Esophagus muscularis mucosa (tissue), 4 donors: ENCODE measurements at regions not wholly inside any gene's neighbourhood (a gene's known extent, or its start where the extent isn't known, plus 50 kb on each side); places are given as distances from the start of the nearest gene placed in this dataset.

Experiments used
- DNase-seq: peaks from one replicate; pipeline ENCODE4 v3.0.0-alpha.2; 2017; ENCODE audit errors: extremely low spot score
- H3K27ac ChIP-seq, 4 donors: fragments of 200-600 bp; sonication (generic); replicated peaks in 1 of 4; 1 replicate in 3 of 4; 2 replicates in 1 of 4; pipeline ENCODE4 v1.5.1; 2016 to 2019; ENCODE audit warnings: mild to moderate bottlenecking in 1 of 4
- H3K27me3 ChIP-seq, 4 donors: fragments of 200-600 bp; sonication (generic); one replicate each; pipeline versions ENCODE4 v1.5.1 to v1.6.0; 2016 to 2019
- H3K36me3 ChIP-seq, 4 donors: fragments of 200-600 bp; sonication (generic); one replicate each; pipeline ENCODE4 v1.5.1; 2016 to 2019
- H3K4me1 ChIP-seq, 4 donors: fragments of 200-600 bp; sonication (generic); one replicate each; pipeline ENCODE4 v1.5.1; 2016 to 2019
- H3K4me3 ChIP-seq, 4 donors: fragments of 200-600 bp; sonication (generic); 1 replicate in 2 of 4; 2 replicates in 2 of 4; pipeline ENCODE4 v1.5.1; 2016 to 2019; ENCODE audit warnings: mild to moderate bottlenecking in 4 of 4, moderate library complexity in 1 of 4
- H3K9me3 ChIP-seq, 4 donors: fragments of 200-600 bp; sonication (generic); 1 replicate in 3 of 4; 2 replicates in 1 of 4; pipeline ENCODE4 v1.5.1; 2016 to 2019
- EP300 ChIP-seq: sonication (generic); formaldehyde crosslinking; IDR thresholded peaks from one replicate; pipeline ENCODE4 v1.6.1; 2017; ENCODE audit warnings: antibody characterized with exemption
- POLR2A ChIP-seq: fragments of 450-650 bp; IDR thresholded peaks from one replicate; pipeline ENCODE4 v1.6.1; 2017; ENCODE audit warnings: antibody characterized with exemption, moderate library complexity, mild to moderate bottlenecking, low read depth
- POLR2AphosphoS5 ChIP-seq, 2 donors: sonication (generic); formaldehyde crosslinking; IDR thresholded peaks; one replicate each; pipeline ENCODE4 v1.6.1; 2017; ENCODE audit warnings: antibody characterized with exemption in 2 of 2
- WGBS: methylation state at CpG from one replicate; pipeline ENCODE4 v1.1.5; 2018; 5-methylcytosine and 5-hydroxymethylcytosine counted together
- intact Hi-C: fragments of 100-400 bp; cut with DNase I; formaldehyde crosslinking; loops from one replicate; pipeline ENCODE4 v1.15.1; 2023
- TF ChIP-seq, protein P1 (sequence below), 3 experiments: fragments of 200-600 bp in 2 of 3; fragments of 450-650 bp in 1 of 3; sonication (generic) in 2 of 3; IDR thresholded peaks; one replicate each; pipeline ENCODE4 v1.5.1; 2017 to 2019; ENCODE audit warnings: antibody characterized with exemption in 3 of 3, mild to moderate bottlenecking in 2 of 3, moderate library complexity in 1 of 3

GRCh38 chr12:4216187-4216927 lies 57.2 kb upstream of the CCND2 start:
- Histone ChIP-seq H3K27ac (no peak overlapping the region), H3K4me3 (no peak overlapping the region), H3K4me1 (no peaks in the 10 kb centered on the region), H3K9me3 (no peaks in the 10 kb centered on the region), H3K36me3 (no peaks in the 10 kb centered on the region), H3K27me3 (peaks cover 0 to 9% (median 0%) of the 10 kb centered on the region in 4 donors)
- intact Hi-C loops = no loop called here
- WGBS = 66% methylated on average over 5 of the region's 5 CpGs
- DNase-seq = peak; percentile 14
- TF ChIP-seq POLR2AphosphoS5 (IDR thresholded peaks at IDR 0.05) = no peak
- no peak for TF ChIP-seq POLR2A
- TF ChIP-seq, protein P1, sequence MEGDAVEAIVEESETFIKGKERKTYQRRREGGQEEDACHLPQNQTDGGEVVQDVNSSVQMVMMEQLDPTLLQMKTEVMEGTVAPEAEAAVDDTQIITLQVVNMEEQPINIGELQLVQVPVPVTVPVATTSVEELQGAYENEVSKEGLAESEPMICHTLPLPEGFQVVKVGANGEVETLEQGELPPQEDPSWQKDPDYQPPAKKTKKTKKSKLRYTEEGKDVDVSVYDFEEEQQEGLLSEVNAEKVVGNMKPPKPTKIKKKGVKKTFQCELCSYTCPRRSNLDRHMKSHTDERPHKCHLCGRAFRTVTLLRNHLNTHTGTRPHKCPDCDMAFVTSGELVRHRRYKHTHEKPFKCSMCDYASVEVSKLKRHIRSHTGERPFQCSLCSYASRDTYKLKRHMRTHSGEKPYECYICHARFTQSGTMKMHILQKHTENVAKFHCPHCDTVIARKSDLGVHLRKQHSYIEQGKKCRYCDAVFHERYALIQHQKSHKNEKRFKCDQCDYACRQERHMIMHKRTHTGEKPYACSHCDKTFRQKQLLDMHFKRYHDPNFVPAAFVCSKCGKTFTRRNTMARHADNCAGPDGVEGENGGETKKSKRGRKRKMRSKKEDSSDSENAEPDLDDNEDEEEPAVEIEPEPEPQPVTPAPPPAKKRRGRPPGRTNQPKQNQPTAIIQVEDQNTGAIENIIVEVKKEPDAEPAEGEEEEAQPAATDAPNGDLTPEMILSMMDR (IDR thresholded peaks at IDR 0.05) = no peak
- TF ChIP-seq EP300 = no peak

GRCh38 chr12:4215229-4216186 lies 58.1 kb upstream of the CCND2 start:
- DNase-seq = peak; percentile 91
- intact Hi-C loops = no loop called here

GRCh38 chr12:4214877-4215228 lies 58.7 kb upstream of the CCND2 start:
- no peaks in the 10 kb centered on the region for H3K9me3 ChIP-seq
- H3K27me3 ChIP-seq = peaks cover 0 to 9% (median 0%) of the 10 kb centered on the region in 4 donors
- no peak overlapping the region for H3K4me3 ChIP-seq
- H3K4me1 ChIP-seq = no peaks in the 10 kb centered on the region
- WGBS = 90% methylated on average over 8 of the region's 8 CpGs
- TF ChIP-seq POLR2AphosphoS5 (IDR thresholded peaks at IDR 0.05) (no peak), EP300 (no peak), POLR2A (no peak)
- TF ChIP-seq, protein P1 (IDR thresholded peaks at IDR 0.05) = no peak
- H3K27ac ChIP-seq = no peak overlapping the region
- peak; percentile 72 for DNase-seq
- H3K36me3 ChIP-seq = no peaks in the 10 kb centered on the region
- intact Hi-C loops = no loop called here

More at GRCh38 chr12:4215229-4216186, 58.1 kb upstream of the CCND2 start:
- 71% methylated on average over 15 of the region's 18 CpGs for WGBS
- Histone ChIP-seq H3K27ac (no peak overlapping the region), H3K4me1 (no peaks in the 10 kb centered on the region), H3K36me3 (no peaks in the 10 kb centered on the region), H3K4me3 (no peak overlapping the region), H3K27me3 (peaks cover 0 to 9% (median 0%) of the 10 kb centered on the region in 4 donors), H3K9me3 (no peaks in the 10 kb centered on the region)
- TF ChIP-seq POLR2AphosphoS5 (IDR thresholded peaks at IDR 0.05) = no peak
- no peak for TF ChIP-seq EP300
- TF ChIP-seq, protein P1 (IDR thresholded peaks at IDR 0.05) = no peak
- TF ChIP-seq POLR2A = no peak

GRCh38 chr12:4213471-4213870 lies 60.1 kb upstream of the CCND2 start:
- no peaks in the 10 kb centered on the region for H3K36me3 ChIP-seq
- no peak overlapping the region for H3K27ac ChIP-seq
- H3K27me3 ChIP-seq = peaks cover 0 to 9% (median 0%) of the 10 kb centered on the region in 4 donors
- H3K4me3 ChIP-seq = no peak overlapping the region
- TF ChIP-seq POLR2A (no peak), POLR2AphosphoS5 (IDR thresholded peaks at IDR 0.05) (no peak), EP300 (no peak)
- TF ChIP-seq, protein P1 (IDR thresholded peaks at IDR 0.05) = no peak
- no peak for DNase-seq
- intact Hi-C loops = no loop called here
- no peaks in the 10 kb centered on the region for H3K4me1 ChIP-seq
- WGBS = 64% methylated on average over 6 of the region's 6 CpGs
- no peaks in the 10 kb centered on the region for H3K9me3 ChIP-seq
